HCT116 (cell line): ENCODE measurements at regions not wholly inside any gene's neighbourhood (a gene's known extent, or its start where the extent isn't known, plus 50 kb on each side); places are given as distances from the start of the nearest gene placed in this dataset.

Experiments
- ATAC-seq: fragments of 200-7000 bp; cut with Tn5 transposase; 2 replicates; pipeline ENCODE4 v1.9.1; 2020; ENCODE audit warnings: mild to moderate bottlenecking, moderate library complexity
- BruUV-seq: library from RNA; stranded (reverse); fragments of 400-500 nt; replicated peaks from 2 replicates; lab custom pipeline; 2021; lab: Mats Ljungman, UMichigan
- CTCF ChIA-PET: fragments of 300-600 bp; sonication (Branson Sonifier 250); formaldehyde crosslinking; loops from one replicate; lab custom pipeline; 2021; ENCODE audit warnings: antibody characterized with exemption; lab: Charles Lee
- POLR2A ChIA-PET: fragments of 300-600, 350-600 bp; sonication (Branson Sonifier 250); formaldehyde crosslinking; loops from one replicate; lab custom pipeline; 2021; ENCODE audit warnings: antibody characterized with exemption; lab: Charles Lee
- RAD21 ChIA-PET, 2 experiments: fragments of 300-600 bp; sonication (Branson Sonifier 250); formaldehyde crosslinking; loops; one replicate each; lab custom pipeline; 2023; ENCODE audit warnings: low total read pairs in 2 of 2; ENCODE audit not compliant: uncharacterized antibody in 2 of 2, unreplicated experiment in 2 of 2, low non-redundant PET in 1 of 2; lab: Charles Lee
- DNase-seq: peaks from one replicate; pipeline ENCODE4 v3.0.0-alpha.2; 2010; ENCODE audit warnings: low read depth, low spot score
- H2AFZ ChIP-seq: fragments of 200-600 bp; shearing (Covaris generic), sonication (generic); 2 replicates; pipeline ENCODE4 v1.6.1; 2017; ENCODE audit warnings: low read depth, mixed run types, mixed read lengths, antibody characterized with exemption, low read length; ENCODE audit not compliant: poor library complexity, severe bottlenecking
- H3K27ac ChIP-seq: 2 replicates; pipeline ENCODE4 v1.5.1; 2012; ENCODE audit warnings: low read depth, low read length
- H3K27me3 ChIP-seq: fragments of 200-600 bp; sonication (generic); 2 replicates; pipeline ENCODE4 v1.6.1; 2016; ENCODE audit warnings: mixed run types, low read length, mixed read lengths; ENCODE audit not compliant: insufficient read depth
- H3K36me3 ChIP-seq, 2 experiments: fragments of 200-500 bp in 1 of 2; fragments of 200-600 bp in 1 of 2; sonication (Bioruptor generic) in 1 of 2; sonication (generic) in 1 of 2; 2 replicates each; pipeline versions ENCODE4 v1.5.1 to v1.6.1; 2014 to 2016; ENCODE audit warnings: low read length in 2 of 2, inconsistent platforms in 1 of 2, mixed read lengths in 1 of 2, mixed run types in 1 of 2; ENCODE audit not compliant: insufficient read depth in 2 of 2, control insufficient read depth in 1 of 2
- H3K4me1 ChIP-seq, 2 experiments: fragments of 200-600 bp in 1 of 2; sonication (generic) in 1 of 2; 2 replicates each; pipeline versions ENCODE4 v1.5.1 to v1.6.1; 2012 to 2017; ENCODE audit warnings: low read length in 2 of 2, inconsistent platforms in 1 of 2, mild to moderate bottlenecking in 1 of 2, mixed read lengths in 1 of 2, mixed run types in 1 of 2, moderate library complexity in 1 of 2; ENCODE audit not compliant: insufficient read depth in 2 of 2, control insufficient read depth in 1 of 2
- H3K4me2 ChIP-seq: fragments of 200-600 bp; sonication (generic); 2 replicates; pipeline ENCODE4 v1.6.1; 2017; ENCODE audit warnings: mixed run types, low read length, mixed read lengths
- H3K4me3 ChIP-seq, 2 experiments: fragments of 200-600 bp in 1 of 2; sonication (generic) in 1 of 2; replicated peaks in 1 of 2; 2 replicates each; pipeline ENCODE4 v1.5.1; 2011 to 2016; ENCODE audit warnings: low read length in 2 of 2, control low read depth in 1 of 2, low read depth in 1 of 2, mild to moderate bottlenecking in 1 of 2, mixed read lengths in 1 of 2, mixed run types in 1 of 2
- H3K79me2 ChIP-seq: fragments of 200-600 bp; sonication (generic); 2 replicates; pipeline ENCODE4 v1.6.1; 2017; ENCODE audit warnings: mild to moderate bottlenecking, mixed run types, low read length, moderate library complexity, mixed read lengths; ENCODE audit not compliant: insufficient read depth
- H3K9ac ChIP-seq: fragments of 200-600 bp; sonication (generic); 2 replicates; pipeline ENCODE4 v1.6.1; 2016; ENCODE audit warnings: low read length, mixed read lengths
- H3K9me2 ChIP-seq: fragments of 200-600 bp; sonication (generic), shearing (Covaris generic); 2 replicates; pipeline ENCODE4 v1.6.1; 2017; ENCODE audit warnings: mixed run types, mild to moderate bottlenecking, moderate library complexity; ENCODE audit not compliant: insufficient read depth
- H3K9me3 ChIP-seq, 2 experiments: fragments of 200-500 bp in 1 of 2; fragments of 200-600 bp in 1 of 2; sonication (Bioruptor generic) in 1 of 2; sonication (generic) in 1 of 2; 2 replicates each; pipeline ENCODE4 v1.6.1; 2014 to 2017; ENCODE audit warnings: low read length in 2 of 2, mixed read lengths in 2 of 2, inconsistent platforms in 1 of 2, low read depth in 1 of 2, mild to moderate bottlenecking in 1 of 2, mixed run types in 1 of 2, moderate library complexity in 1 of 2; ENCODE audit not compliant: control insufficient read depth in 1 of 2, insufficient read depth in 1 of 2
- H4K20me1 ChIP-seq: fragments of 200-600 bp; sonication (generic), shearing (Covaris generic); 2 replicates; pipeline ENCODE4 v1.6.1; 2017; ENCODE audit warnings: mixed run types, mild to moderate bottlenecking, moderate library complexity; ENCODE audit not compliant: insufficient read depth
- CBX3 ChIP-seq: IDR thresholded peaks from 2 replicates; pipeline ENCODE4 v1.6.1; 2012; ENCODE audit warnings: low read depth
- CEBPB ChIP-seq: IDR thresholded peaks from 2 replicates; pipeline ENCODE4 v1.6.1; 2012; ENCODE audit warnings: low read depth
- EGR1 ChIP-seq: IDR thresholded peaks from 2 replicates; pipeline ENCODE4 v1.6.1; 2012; ENCODE audit warnings: low read depth
- ELF1 ChIP-seq: IDR thresholded peaks from 2 replicates; pipeline ENCODE4 v1.6.1; 2012; ENCODE audit warnings: low read depth, borderline replicate concordance
- EZH2 ChIP-seq: fragments of 200-600 bp; sonication (generic); IDR thresholded peaks from 2 replicates; pipeline ENCODE4 v1.6.1; 2017; ENCODE audit warnings: antibody characterized with exemption, mixed run types
- EZH2phosphoT487 ChIP-seq: fragments of 200-600 bp; IDR thresholded peaks from 2 replicates; pipeline ENCODE4 v1.6.1; 2018; ENCODE audit warnings: antibody characterized with exemption, borderline replicate concordance
- MAX ChIP-seq: IDR thresholded peaks from 2 replicates; pipeline ENCODE4 v1.6.1; 2012
- RAD21 ChIP-seq: IDR thresholded peaks from 2 replicates; pipeline ENCODE4 v1.6.1; 2012; ENCODE audit warnings: low read depth, mild to moderate bottlenecking
- REST ChIP-seq: IDR thresholded peaks from 2 replicates; pipeline ENCODE4 v1.6.1; 2012; ENCODE audit warnings: low read depth
- ZBTB33 ChIP-seq: IDR thresholded peaks from 2 replicates; pipeline ENCODE4 v1.6.1; 2011; ENCODE audit warnings: mild to moderate bottlenecking, low read length, moderate library complexity; ENCODE audit not compliant: insufficient replicate concordance; ENCODE audit errors: extremely low read depth
- ZNF274 ChIP-seq: fragments of 200-500 bp; sonication (Bioruptor generic); IDR thresholded peaks from 2 replicates; pipeline ENCODE4 v1.6.1; 2014; ENCODE audit warnings: mild to moderate bottlenecking, low read depth, low read length, inconsistent platforms
- intact Hi-C: fragments of 100-400 bp; cut with micrococcal nuclease; formaldehyde crosslinking; loops from 2 replicates; pipeline ENCODE4 v1.10.0; 2022

- ChIA-PET POLR2A (no interaction called here), CTCF (no interaction called here), RAD21 (no interaction called here)
- TF ChIP-seq MAX (no peak), CEBPB (no peak), EZH2 (no peak), EGR1 (no peak), ELF1 (no peak), ZNF274 (no peak), EZH2phosphoT487 (no peak), REST (no peak), RAD21 (no peak), ZBTB33 (no peak), CBX3 (no peak)
- Histone ChIP-seq H2AFZ (no peak overlapping the region), H4K20me1 (no peaks in the 10 kb centered on the region), H3K79me2 (no peaks in the 10 kb centered on the region), H3K27ac (no peak overlapping the region), H3K9ac (no peak overlapping the region), H3K4me3 (no peak overlapping the region), H3K4me1 (no peaks in the 10 kb centered on the region), H3K36me3 (no peaks in the 10 kb centered on the region), H3K4me2 (no peak overlapping the region), H3K9me3 (no peaks in the 10 kb centered on the region), H3K9me2 (no peaks in the 10 kb centered on the region), H3K27me3 (no peaks in the 10 kb centered on the region)
- ATAC-seq (no peak), DNase-seq (no peak)
- no TSS peak for BruUV-seq
- intact Hi-C loops, result no loop called here
These were observed 258.0 kb downstream of the MTX2 start for GRCh38 chr2:176526995-176527901.
